ENCODE measurements at regions not wholly inside any gene's neighbourhood (a gene's known extent, or its start where the extent isn't known, plus 50 kb on each side); places are given as distances from the start of the nearest gene placed in this dataset.
"Not testable (repeated sequence)": the region's sequence is repeated elsewhere in the genome, so short reads cannot be mapped to it uniquely, and the experiment has no call there.

GRCh38 chr7:124255041-124255655 is 222.3 kb upstream of the TMEM229A start:
- H3K9me3 ChIP-seq (ENCODE audit: control insufficient read depth, low read length), result peaks cover 2% of the 10 kb centered on the region
- DNase-seq, result no peak
- H3K27ac ChIP-seq (ENCODE audit: low read depth in 1 of 2, low read length in 2 of 2), result no peak overlapping the region
- H3K4me3 ChIP-seq (ENCODE audit: low read length in 2 of 2), result no peak overlapping the region
- 10 to 18% methylated on average over 4 of the region's 4 CpGs for WGBS, 2 donors
- no peak for ATAC-seq (ENCODE audit: low FRiP score)
- no peaks in the 10 kb centered on the region for H3K4me1 ChIP-seq (ENCODE audit: control insufficient read depth in 1 of 2, insufficient read depth in 2 of 2, low read length in 2 of 2)
- intact Hi-C loops (cut with DNase I), result no loop called here
- no peaks in the 10 kb centered on the region for H3K27me3 ChIP-seq (ENCODE audit: control insufficient read depth in 1 of 2, insufficient read depth in 2 of 2, low read length in 1 of 2)
- H3K36me3 ChIP-seq (ENCODE audit: control insufficient read depth in 1 of 2, insufficient read depth in 2 of 2, low read length in 1 of 2), result no peaks in the 10 kb centered on the region

- H3K4me1 ChIP-seq (ENCODE audit: control insufficient read depth in 1 of 2, insufficient read depth in 2 of 2, low read length in 2 of 2), result no peaks in the 10 kb centered on the region
- DNase-seq, result no peak
- H3K27ac ChIP-seq (ENCODE audit: low read depth in 1 of 2, low read length in 2 of 2), result no peak overlapping the region
- no peaks in the 10 kb centered on the region for H3K36me3 ChIP-seq (ENCODE audit: control insufficient read depth in 1 of 2, insufficient read depth in 2 of 2, low read length in 1 of 2)
- H3K27me3 ChIP-seq (ENCODE audit: control insufficient read depth in 1 of 2, insufficient read depth in 2 of 2, low read length in 1 of 2), result no peaks in the 10 kb centered on the region
- intact Hi-C loops (cut with DNase I), result no loop called here
- peaks cover 2% of the 10 kb centered on the region for H3K9me3 ChIP-seq (ENCODE audit: control insufficient read depth, low read length)
- ATAC-seq (ENCODE audit: low FRiP score), result no peak
- no peak overlapping the region for H3K4me3 ChIP-seq (ENCODE audit: low read length in 2 of 2)
Measured at GRCh38 chr7:124254396-124254795, 221.5 kb upstream of the TMEM229A start.

GRCh38 chr7:124251636-124252035 is 218.8 kb upstream of the TMEM229A start:
- Histone ChIP-seq H3K4me1 (ENCODE audit: control insufficient read depth in 1 of 2, insufficient read depth in 2 of 2, low read length in 2 of 2) (no peaks in the 10 kb centered on the region), H3K4me3 (ENCODE audit: low read length in 2 of 2) (no peak overlapping the region), H3K36me3 (ENCODE audit: control insufficient read depth in 1 of 2, insufficient read depth in 2 of 2, low read length in 1 of 2) (no peaks in the 10 kb centered on the region), H3K9me3 (ENCODE audit: control insufficient read depth, low read length) (peaks cover 2% of the 10 kb centered on the region), H3K27me3 (ENCODE audit: control insufficient read depth in 1 of 2, insufficient read depth in 2 of 2, low read length in 1 of 2) (no peaks in the 10 kb centered on the region), H3K27ac (ENCODE audit: low read depth in 1 of 2, low read length in 2 of 2) (no peak overlapping the region)
- intact Hi-C loops (cut with DNase I), result no loop called here
- DNase-seq (no peak), ATAC-seq (ENCODE audit: low FRiP score) (no peak)

GRCh38 chr7:124250297-124251034 is 217.6 kb upstream of the TMEM229A start:
- no peaks in the 10 kb centered on the region for H3K36me3 ChIP-seq (ENCODE audit: control insufficient read depth in 1 of 2, insufficient read depth in 2 of 2, low read length in 1 of 2)
- H3K4me1 ChIP-seq (ENCODE audit: control insufficient read depth in 1 of 2, insufficient read depth in 2 of 2, low read length in 2 of 2), result no peaks in the 10 kb centered on the region
- H3K4me3 ChIP-seq (ENCODE audit: low read length in 2 of 2), result no peak overlapping the region
- intact Hi-C loops (cut with DNase I), result no loop called here
- no peaks in the 10 kb centered on the region for H3K27me3 ChIP-seq (ENCODE audit: control insufficient read depth in 1 of 2, insufficient read depth in 2 of 2, low read length in 1 of 2)
- no peak overlapping the region for H3K27ac ChIP-seq (ENCODE audit: low read depth in 1 of 2, low read length in 2 of 2)
- WGBS, 2 donors, result 49 to 56% methylated on average over 5 of the region's 5 CpGs
- no peak for ATAC-seq (ENCODE audit: low FRiP score)
- DNase-seq, result no peak
- H3K9me3 ChIP-seq (ENCODE audit: control insufficient read depth, low read length), result peaks cover 2% of the 10 kb centered on the region

GRCh38 chr7:124247691-124248090 is 214.8 kb upstream of the TMEM229A start:
- no peak overlapping the region for H3K4me3 ChIP-seq (ENCODE audit: low read length in 2 of 2)
- no peaks in the 10 kb centered on the region for H3K4me1 ChIP-seq (ENCODE audit: control insufficient read depth in 1 of 2, insufficient read depth in 2 of 2, low read length in 2 of 2)
- H3K27ac ChIP-seq (ENCODE audit: low read depth in 1 of 2, low read length in 2 of 2), result no peak overlapping the region
- H3K27me3 ChIP-seq (ENCODE audit: control insufficient read depth in 1 of 2, insufficient read depth in 2 of 2, low read length in 1 of 2), result no peaks in the 10 kb centered on the region
- no peaks in the 10 kb centered on the region for H3K36me3 ChIP-seq (ENCODE audit: control insufficient read depth in 1 of 2, insufficient read depth in 2 of 2, low read length in 1 of 2)
- intact Hi-C loops (cut with DNase I), result no loop called here
- H3K9me3 ChIP-seq (ENCODE audit: control insufficient read depth, low read length), result no peaks in the 10 kb centered on the region
- ATAC-seq (ENCODE audit: low FRiP score) (no peak), DNase-seq (no peak)
- WGBS, 2 donors, result 32 to 41% methylated on average over 2 of the region's 2 CpGs

- H3K36me3 ChIP-seq (ENCODE audit: control insufficient read depth in 1 of 2, insufficient read depth in 2 of 2, low read length in 1 of 2), result no peaks in the 10 kb centered on the region
- intact Hi-C loops (cut with DNase I), result no loop called here
- no peaks in the 10 kb centered on the region for H3K27me3 ChIP-seq (ENCODE audit: control insufficient read depth in 1 of 2, insufficient read depth in 2 of 2, low read length in 1 of 2)
- H3K4me1 ChIP-seq (ENCODE audit: control insufficient read depth in 1 of 2, insufficient read depth in 2 of 2, low read length in 2 of 2), result no peaks in the 10 kb centered on the region
- ATAC-seq (ENCODE audit: low FRiP score) (no peak), DNase-seq (no peak)
- WGBS, 2 donors, result 71 to 76% methylated on average over 2 of the region's 2 CpGs
- H3K9me3 ChIP-seq (ENCODE audit: control insufficient read depth, low read length), result no peaks in the 10 kb centered on the region
- H3K4me3 ChIP-seq (ENCODE audit: low read length in 2 of 2), result no peak overlapping the region
- H3K27ac ChIP-seq (ENCODE audit: low read depth in 1 of 2, low read length in 2 of 2), result no peak overlapping the region
Measured at GRCh38 chr7:124246262-124246863, 213.5 kb upstream of the TMEM229A start.

GRCh38 chr7:124244469-124244868 is 211.6 kb upstream of the TMEM229A start:
- H3K4me3 ChIP-seq (ENCODE audit: low read length in 2 of 2); H3K9me3 ChIP-seq (ENCODE audit: control insufficient read depth, low read length); DNase-seq; H3K27me3 ChIP-seq (ENCODE audit: control insufficient read depth in 1 of 2, insufficient read depth in 2 of 2, low read length in 1 of 2); intact Hi-C loops (cut with DNase I); H3K36me3 ChIP-seq (ENCODE audit: control insufficient read depth in 1 of 2, insufficient read depth in 2 of 2, low read length in 1 of 2); ATAC-seq (ENCODE audit: low FRiP score); H3K27ac ChIP-seq (ENCODE audit: low read depth in 1 of 2, low read length in 2 of 2); H3K4me1 ChIP-seq (ENCODE audit: control insufficient read depth in 1 of 2, insufficient read depth in 2 of 2, low read length in 2 of 2): not testable (repeated sequence)

- no peak overlapping the region for H3K4me3 ChIP-seq (ENCODE audit: low read length in 2 of 2)
- DNase-seq (no peak), ATAC-seq (ENCODE audit: low FRiP score) (no peak)
- no peak overlapping the region for H3K27ac ChIP-seq (ENCODE audit: low read depth in 1 of 2, low read length in 2 of 2)
- WGBS, 2 donors, result 49 to 50% methylated on average over 3 of the region's 3 CpGs
- no peaks in the 10 kb centered on the region for H3K36me3 ChIP-seq (ENCODE audit: control insufficient read depth in 1 of 2, insufficient read depth in 2 of 2, low read length in 1 of 2)
- intact Hi-C loops (cut with DNase I), result no loop called here
- H3K9me3 ChIP-seq (ENCODE audit: control insufficient read depth, low read length), result no peaks in the 10 kb centered on the region
- no peaks in the 10 kb centered on the region for H3K27me3 ChIP-seq (ENCODE audit: control insufficient read depth in 1 of 2, insufficient read depth in 2 of 2, low read length in 1 of 2)
- no peaks in the 10 kb centered on the region for H3K4me1 ChIP-seq (ENCODE audit: control insufficient read depth in 1 of 2, insufficient read depth in 2 of 2, low read length in 2 of 2)
Measured at GRCh38 chr7:124219681-124220080, 186.8 kb upstream of the TMEM229A start.

- Histone ChIP-seq H3K9me3 (ENCODE audit: control insufficient read depth, low read length) (no peaks in the 10 kb centered on the region), H3K4me1 (ENCODE audit: control insufficient read depth in 1 of 2, insufficient read depth in 2 of 2, low read length in 2 of 2) (no peaks in the 10 kb centered on the region), H3K27ac (ENCODE audit: low read depth in 1 of 2, low read length in 2 of 2) (no peak overlapping the region), H3K36me3 (ENCODE audit: control insufficient read depth in 1 of 2, insufficient read depth in 2 of 2, low read length in 1 of 2) (no peaks in the 10 kb centered on the region), H3K4me3 (ENCODE audit: low read length in 2 of 2) (no peak overlapping the region), H3K27me3 (ENCODE audit: control insufficient read depth in 1 of 2, insufficient read depth in 2 of 2, low read length in 1 of 2) (no peaks in the 10 kb centered on the region)
- no peak for ATAC-seq (ENCODE audit: low FRiP score)
- intact Hi-C loops (cut with DNase I), result no loop called here
- 78% methylated on average over 2 of the region's 2 CpGs for WGBS, 2 donors
- no peak for DNase-seq
Measured at GRCh38 chr7:124208642-124209041, 175.8 kb upstream of the TMEM229A start.
